ENCODE measurements at regions not wholly inside any gene's neighbourhood (a gene's known extent, or its start where the extent isn't known, plus 50 kb on each side); places are given as distances from the start of the nearest gene placed in this dataset.

DNA sequence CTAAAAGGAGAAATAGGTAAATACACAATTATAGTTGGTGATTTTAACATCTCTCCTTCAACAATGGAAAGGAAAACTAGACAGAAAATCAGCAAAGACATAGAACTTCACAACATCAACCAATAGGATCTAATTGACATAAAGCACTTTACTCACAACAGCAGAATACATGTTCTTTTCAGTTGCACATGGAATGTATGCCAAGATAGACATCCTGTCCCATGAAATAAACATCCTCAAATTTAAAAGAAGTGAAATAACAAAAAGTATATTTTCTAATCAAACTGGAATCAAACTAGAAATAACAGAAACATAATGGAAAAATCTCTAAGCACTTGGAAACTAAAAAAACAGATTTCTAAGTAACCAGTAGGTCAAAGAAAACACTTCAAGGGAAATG, 296.2 kb upstream of the RGS6 start:
- TF ChIP-seq CTCF (IDR thresholded peaks at IDR 0.05; ENCODE audit: poor library complexity, severe bottlenecking) (no peak), REST (IDR thresholded peaks at IDR 0.05; ENCODE audit: borderline replicate concordance) (no peak), EZH2 (IDR thresholded peaks at IDR 0.05; ENCODE audit: borderline replicate concordance, insufficient read depth, low read length, poor library complexity, severe bottlenecking) (no peak), POLR2AphosphoS5 (IDR thresholded peaks at IDR 0.05) (no peak), EP300 (conservative IDR thresholded peaks at IDR 0.05; ENCODE audit: poor library complexity, severe bottlenecking) (no peak), TAF1 (IDR thresholded peaks at IDR 0.05; ENCODE audit: low read depth) (no peak)
